Endothelial cell of umbilical vein (primary cell): ENCODE measurements at regions not wholly inside any gene's neighbourhood (a gene's known extent, or its start where the extent isn't known, plus 50 kb on each side); places are given as distances from the start of the nearest gene placed in this dataset.
A peak's percentile ranks its signal among the peaks of the same experiment; 100 is the strongest.

ENCODE experiments used
- BruUV-seq: library from RNA; stranded (reverse); fragments of 400-500 nt; replicated peaks from 2 replicates; lab custom pipeline; 2021; lab: Mats Ljungman, UMichigan
- CTCF ChIA-PET: fragments of 300-600, 350-600 bp; sonication (Branson Sonifier 250); formaldehyde crosslinking; loops from one replicate; lab custom pipeline; 2021; ENCODE audit warnings: antibody characterized with exemption, inconsistent platforms; lab: Charles Lee
- POLR2A ChIA-PET: fragments of 300-600, 350-600 bp; sonication (Branson Sonifier 250); formaldehyde crosslinking; loops from one replicate; lab custom pipeline; 2021; ENCODE audit warnings: antibody characterized with exemption, inconsistent platforms; lab: Charles Lee
- DNase-seq: peaks from one replicate; pipeline ENCODE4 v3.0.0-alpha.2; 2011; ENCODE audit warnings: low read depth, low spot score
- FAIRE-seq: peaks from 2 replicates; lab custom pipeline; 2011; peaks lifted over from hg19 to GRCh38; lab: Jason Lieb, UNC
- H2AFZ ChIP-seq: 2 replicates; pipeline ENCODE4 v1.6.0; 2012; ENCODE audit warnings: low read depth, low read length, control low read depth, inconsistent platforms
- H3K27ac ChIP-seq: 2 replicates; pipeline ENCODE4 v1.5.1; 2011; ENCODE audit warnings: low read depth, mild to moderate bottlenecking, control low read depth, low read length, moderate library complexity; ENCODE audit not compliant: insufficient read depth
- H3K27me3 ChIP-seq, 2 experiments: 2 replicates each; pipeline versions ENCODE4 v1.6.0 to v1.6.1; 2011; ENCODE audit warnings: low read length in 2 of 2, mixed read lengths in 1 of 2; ENCODE audit not compliant: control insufficient read depth in 2 of 2, insufficient read depth in 2 of 2
- H3K36me3 ChIP-seq, 2 experiments: 2 replicates in 1 of 2; 3 replicates in 1 of 2; pipeline ENCODE4 v1.5.1; 2011; ENCODE audit warnings: low read length in 2 of 2, mild to moderate bottlenecking in 1 of 2, moderate library complexity in 1 of 2; ENCODE audit not compliant: control insufficient read depth in 2 of 2, insufficient read depth in 2 of 2; ENCODE audit errors: extremely low read depth in 1 of 2
- H3K4me1 ChIP-seq: 3 replicates; pipeline ENCODE4 v1.5.1; 2011; ENCODE audit warnings: mild to moderate bottlenecking, low read length; ENCODE audit not compliant: control insufficient read depth, insufficient read depth; ENCODE audit errors: extremely low read depth
- H3K4me2 ChIP-seq: 2 replicates; pipeline ENCODE4 v1.6.1; 2011; ENCODE audit warnings: low read length, control low read depth, mixed read lengths; ENCODE audit not compliant: insufficient read depth
- H3K4me3 ChIP-seq, 3 experiments: fragments of 200-600 bp in 1 of 3; sonication (generic), shearing (Covaris generic) in 1 of 3; replicated peaks in 1 of 3; 2 replicates each; pipeline ENCODE4 v1.5.1; 2011 to 2016; ENCODE audit warnings: control low read depth in 3 of 3, low read length in 3 of 3, mild to moderate bottlenecking in 2 of 3, inconsistent platforms in 1 of 3, low read depth in 1 of 3, moderate library complexity in 1 of 3; ENCODE audit not compliant: insufficient read depth in 1 of 3
- H3K79me2 ChIP-seq: 2 replicates; pipeline ENCODE4 v1.6.0; 2012; ENCODE audit warnings: low read length, inconsistent platforms; ENCODE audit not compliant: control insufficient read depth, insufficient read depth
- H3K9ac ChIP-seq: replicated peaks from 2 replicates; pipeline ENCODE3; 2011; ENCODE audit warnings: low read length, control low read depth; ENCODE audit not compliant: insufficient read depth; ENCODE audit errors: extremely low read depth
- H3K9me1 ChIP-seq: replicated peaks from 3 replicates; pipeline ENCODE4 v1.6.0; 2011; ENCODE audit warnings: mild to moderate bottlenecking, low read length; ENCODE audit not compliant: control insufficient read depth, insufficient read depth; ENCODE audit errors: extremely low read depth
- H3K9me3 ChIP-seq: replicated peaks from 2 replicates; pipeline ENCODE4 v1.5.1; 2012; ENCODE audit warnings: low read length, inconsistent platforms; ENCODE audit not compliant: control insufficient read depth, insufficient read depth
- H4K20me1 ChIP-seq: replicated peaks from 2 replicates; pipeline ENCODE3; 2011; ENCODE audit warnings: mild to moderate bottlenecking, low read length; ENCODE audit not compliant: control insufficient read depth, insufficient read depth; ENCODE audit errors: extremely low read depth
- CTCF ChIP-seq, 2 donors: IDR thresholded peaks; 1 replicate in 1 of 2; 2 replicates in 1 of 2; pipeline ENCODE4 v1.5.1; 2011; ENCODE audit warnings: low read length in 2 of 2, mild to moderate bottlenecking in 2 of 2, moderate library complexity in 2 of 2, control low read depth in 1 of 2, inconsistent platforms in 1 of 2, low read depth in 1 of 2; ENCODE audit not compliant: insufficient read depth in 1 of 2; ENCODE audit errors: extremely low read depth in 1 of 2
- EZH2 ChIP-seq: IDR thresholded peaks from 2 replicates; pipeline ENCODE4 v1.6.1; 2012; ENCODE audit warnings: borderline replicate concordance, low read depth, mild to moderate bottlenecking, moderate library complexity, low read length, inconsistent platforms; ENCODE audit not compliant: severe bottlenecking
- FOS ChIP-seq: IDR thresholded peaks from 2 replicates; pipeline ENCODE4 v1.6.1; 2011; ENCODE audit warnings: mild to moderate bottlenecking, low read length, moderate library complexity, borderline replicate concordance; ENCODE audit not compliant: insufficient read depth
- GATA2 ChIP-seq: IDR thresholded peaks from 2 replicates; pipeline ENCODE4 v1.7.0; 2011; ENCODE audit warnings: low read depth, mild to moderate bottlenecking, moderate library complexity, mixed read lengths, low read length; ENCODE audit not compliant: insufficient read length, insufficient read depth
- JUN ChIP-seq: IDR thresholded peaks from 2 replicates; pipeline ENCODE4 v1.6.1; 2011; ENCODE audit warnings: borderline replicate concordance, low read depth; ENCODE audit not compliant: insufficient read length, insufficient read depth
- MAX ChIP-seq: IDR thresholded peaks from 2 replicates; pipeline ENCODE4 v1.6.1; 2011; ENCODE audit not compliant: insufficient read depth, insufficient read length
- MYC ChIP-seq: IDR thresholded peaks from one replicate; pipeline ENCODE4 v1.6.1; 2011; ENCODE audit warnings: mild to moderate bottlenecking, low read depth, low read length
- POLR2A ChIP-seq: IDR thresholded peaks from 2 replicates; pipeline ENCODE4 v1.6.1; 2012; ENCODE audit warnings: low read depth, mild to moderate bottlenecking, control low read depth, low read length
- POLR2AphosphoS5 ChIP-seq: IDR thresholded peaks from 2 replicates; pipeline ENCODE4 v1.6.1; 2012; ENCODE audit warnings: low read depth, mild to moderate bottlenecking, control low read depth, low read length, moderate library complexity; ENCODE audit not compliant: insufficient read depth
- dilution Hi-C: fragments of 300-500 bp; cut with MboI; formaldehyde crosslinking; loops from one replicate; pipeline ENCODE4 v1.15.0; 2019; ENCODE audit warnings: low sequenced_read_pairs; ENCODE audit not compliant: extremely low pct_ligation_motif_present
- intact Hi-C: fragments of 100-400 bp; cut with micrococcal nuclease; formaldehyde crosslinking; loops from one replicate; pipeline ENCODE4 v1.10.0; 2022

GRCh38 chr4:181548873-181549575 lies 694.2 kb upstream of the TENM3 start:
- dilution Hi-C loops: no loop called here
- POLR2A ChIA-PET: no interaction called here
- no peak overlapping the region for H3K27ac ChIP-seq

GRCh38 chr4:181549576-181550188 lies 693.5 kb upstream of the TENM3 start:
- Histone ChIP-seq H3K79me2 (no peaks in the 10 kb centered on the region), H3K4me1 (no peaks in the 10 kb centered on the region), H3K9me1 (no peaks in the 10 kb centered on the region), H3K27ac (no peak overlapping the region), H3K36me3 (no peaks in the 10 kb centered on the region), H4K20me1 (no peaks in the 10 kb centered on the region), H2AFZ (no peak overlapping the region), H3K4me3 (no peak overlapping the region), H3K9me3 (no peaks in the 10 kb centered on the region), H3K9ac (no peak overlapping the region), H3K4me2 (no peak overlapping the region), H3K27me3 (no peaks in the 10 kb centered on the region)
- ChIA-PET CTCF (no interaction called here), POLR2A (no interaction called here)
- BruUV-seq: TSS peak; percentile 89
- dilution Hi-C loops: no loop called here
- TF ChIP-seq GATA2 (no peak), MYC (no peak), MAX (no peak), FOS (no peak), EZH2 (no peak), POLR2AphosphoS5 (no peak), JUN (no peak), CTCF (IDR thresholded peaks at IDR 0.05; ENCODE audit: extremely low read depth in 1 of 2, insufficient read depth in 1 of 2, low read depth in 1 of 2, low read length in 2 of 2) (no peak), POLR2A (no peak)
- FAIRE-seq (no peak), DNase-seq (no peak)
- intact Hi-C loops: no loop called here

More at GRCh38 chr4:181548873-181549575, 694.2 kb upstream of the TENM3 start:
- intact Hi-C loops: no loop called here
- H3K4me2 ChIP-seq: no peak overlapping the region
- H4K20me1 ChIP-seq: no peaks in the 10 kb centered on the region
- no peak overlapping the region for H3K4me3 ChIP-seq
- H3K9me1 ChIP-seq: no peaks in the 10 kb centered on the region
- no peaks in the 10 kb centered on the region for H3K9me3 ChIP-seq
- CTCF ChIA-PET: no interaction called here
- H3K79me2 ChIP-seq: no peaks in the 10 kb centered on the region
- FAIRE-seq (no peak), DNase-seq (no peak)
- BruUV-seq: no TSS peak
- H3K36me3 ChIP-seq: no peaks in the 10 kb centered on the region
- H3K4me1 ChIP-seq: no peaks in the 10 kb centered on the region
- H3K27me3 ChIP-seq: no peaks in the 10 kb centered on the region
- H2AFZ ChIP-seq: peak overlapping the region; percentile 21
- no peak overlapping the region for H3K9ac ChIP-seq
- TF ChIP-seq POLR2AphosphoS5: no peak
- peak; percentile 68 for TF ChIP-seq JUN
